ENCODE measurements at regions not wholly inside any gene's neighbourhood (a gene's known extent, or its start where the extent isn't known, plus 50 kb on each side); places are given as distances from the start of the nearest gene placed in this dataset.

- DNase-seq (ENCODE audit: low read depth, low spot score), result no peak
Measured at GRCh38 chr5:17167171-17167891, 50.1 kb upstream of the BASP1 start.

Measured in iPS DF 19.7 (cell line).